Endothelial cell of umbilical vein (primary cell): ENCODE measurements at regions not wholly inside any gene's neighbourhood (a gene's known extent, or its start where the extent isn't known, plus 50 kb on each side); places are given as distances from the start of the nearest gene placed in this dataset.

Experiments
- BruUV-seq: library from RNA; stranded (reverse); fragments of 400-500 nt; replicated peaks from 2 replicates; lab custom pipeline; 2021; lab: Mats Ljungman, UMichigan
- CTCF ChIA-PET: fragments of 300-600, 350-600 bp; sonication (Branson Sonifier 250); formaldehyde crosslinking; loops from one replicate; lab custom pipeline; 2021; ENCODE audit warnings: antibody characterized with exemption, inconsistent platforms; lab: Charles Lee
- POLR2A ChIA-PET: fragments of 300-600, 350-600 bp; sonication (Branson Sonifier 250); formaldehyde crosslinking; loops from one replicate; lab custom pipeline; 2021; ENCODE audit warnings: antibody characterized with exemption, inconsistent platforms; lab: Charles Lee
- DNase-seq: peaks from one replicate; pipeline ENCODE4 v3.0.0-alpha.2; 2011; ENCODE audit warnings: low read depth, low spot score
- FAIRE-seq: peaks from 2 replicates; lab custom pipeline; 2011; peaks lifted over from hg19 to GRCh38; lab: Jason Lieb, UNC
- H2AFZ ChIP-seq: 2 replicates; pipeline ENCODE4 v1.6.0; 2012; ENCODE audit warnings: low read depth, low read length, control low read depth, inconsistent platforms
- H3K27ac ChIP-seq: 2 replicates; pipeline ENCODE4 v1.5.1; 2011; ENCODE audit warnings: low read depth, mild to moderate bottlenecking, control low read depth, low read length, moderate library complexity; ENCODE audit not compliant: insufficient read depth
- H3K27me3 ChIP-seq, 2 experiments: 2 replicates each; pipeline versions ENCODE4 v1.6.0 to v1.6.1; 2011; ENCODE audit warnings: low read length in 2 of 2, mixed read lengths in 1 of 2; ENCODE audit not compliant: control insufficient read depth in 2 of 2, insufficient read depth in 2 of 2
- H3K36me3 ChIP-seq, 2 experiments: 2 replicates in 1 of 2; 3 replicates in 1 of 2; pipeline ENCODE4 v1.5.1; 2011; ENCODE audit warnings: low read length in 2 of 2, mild to moderate bottlenecking in 1 of 2, moderate library complexity in 1 of 2; ENCODE audit not compliant: control insufficient read depth in 2 of 2, insufficient read depth in 2 of 2; ENCODE audit errors: extremely low read depth in 1 of 2
- H3K4me1 ChIP-seq: 3 replicates; pipeline ENCODE4 v1.5.1; 2011; ENCODE audit warnings: mild to moderate bottlenecking, low read length; ENCODE audit not compliant: control insufficient read depth, insufficient read depth; ENCODE audit errors: extremely low read depth
- H3K4me2 ChIP-seq: 2 replicates; pipeline ENCODE4 v1.6.1; 2011; ENCODE audit warnings: low read length, control low read depth, mixed read lengths; ENCODE audit not compliant: insufficient read depth
- H3K4me3 ChIP-seq, 3 experiments: fragments of 200-600 bp in 1 of 3; sonication (generic), shearing (Covaris generic) in 1 of 3; replicated peaks in 1 of 3; 2 replicates each; pipeline ENCODE4 v1.5.1; 2011 to 2016; ENCODE audit warnings: control low read depth in 3 of 3, low read length in 3 of 3, mild to moderate bottlenecking in 2 of 3, inconsistent platforms in 1 of 3, low read depth in 1 of 3, moderate library complexity in 1 of 3; ENCODE audit not compliant: insufficient read depth in 1 of 3
- H3K79me2 ChIP-seq: 2 replicates; pipeline ENCODE4 v1.6.0; 2012; ENCODE audit warnings: low read length, inconsistent platforms; ENCODE audit not compliant: control insufficient read depth, insufficient read depth
- H3K9ac ChIP-seq: replicated peaks from 2 replicates; pipeline ENCODE3; 2011; ENCODE audit warnings: low read length, control low read depth; ENCODE audit not compliant: insufficient read depth; ENCODE audit errors: extremely low read depth
- H3K9me1 ChIP-seq: replicated peaks from 3 replicates; pipeline ENCODE4 v1.6.0; 2011; ENCODE audit warnings: mild to moderate bottlenecking, low read length; ENCODE audit not compliant: control insufficient read depth, insufficient read depth; ENCODE audit errors: extremely low read depth
- H3K9me3 ChIP-seq: replicated peaks from 2 replicates; pipeline ENCODE4 v1.5.1; 2012; ENCODE audit warnings: low read length, inconsistent platforms; ENCODE audit not compliant: control insufficient read depth, insufficient read depth
- H4K20me1 ChIP-seq: replicated peaks from 2 replicates; pipeline ENCODE3; 2011; ENCODE audit warnings: mild to moderate bottlenecking, low read length; ENCODE audit not compliant: control insufficient read depth, insufficient read depth; ENCODE audit errors: extremely low read depth
- EZH2 ChIP-seq: IDR thresholded peaks from 2 replicates; pipeline ENCODE4 v1.6.1; 2012; ENCODE audit warnings: borderline replicate concordance, low read depth, mild to moderate bottlenecking, moderate library complexity, low read length, inconsistent platforms; ENCODE audit not compliant: severe bottlenecking
- FOS ChIP-seq: IDR thresholded peaks from 2 replicates; pipeline ENCODE4 v1.6.1; 2011; ENCODE audit warnings: mild to moderate bottlenecking, low read length, moderate library complexity, borderline replicate concordance; ENCODE audit not compliant: insufficient read depth
- GATA2 ChIP-seq: IDR thresholded peaks from 2 replicates; pipeline ENCODE4 v1.7.0; 2011; ENCODE audit warnings: low read depth, mild to moderate bottlenecking, moderate library complexity, mixed read lengths, low read length; ENCODE audit not compliant: insufficient read length, insufficient read depth
- JUN ChIP-seq: IDR thresholded peaks from 2 replicates; pipeline ENCODE4 v1.6.1; 2011; ENCODE audit warnings: borderline replicate concordance, low read depth; ENCODE audit not compliant: insufficient read length, insufficient read depth
- MYC ChIP-seq: IDR thresholded peaks from one replicate; pipeline ENCODE4 v1.6.1; 2011; ENCODE audit warnings: mild to moderate bottlenecking, low read depth, low read length
- POLR2A ChIP-seq: IDR thresholded peaks from 2 replicates; pipeline ENCODE4 v1.6.1; 2012; ENCODE audit warnings: low read depth, mild to moderate bottlenecking, control low read depth, low read length
- POLR2AphosphoS5 ChIP-seq: IDR thresholded peaks from 2 replicates; pipeline ENCODE4 v1.6.1; 2012; ENCODE audit warnings: low read depth, mild to moderate bottlenecking, control low read depth, low read length, moderate library complexity; ENCODE audit not compliant: insufficient read depth
- dilution Hi-C: fragments of 300-500 bp; cut with MboI; formaldehyde crosslinking; loops from one replicate; pipeline ENCODE4 v1.15.0; 2019; ENCODE audit warnings: low sequenced_read_pairs; ENCODE audit not compliant: extremely low pct_ligation_motif_present
- intact Hi-C: fragments of 100-400 bp; cut with micrococcal nuclease; formaldehyde crosslinking; loops from one replicate; pipeline ENCODE4 v1.10.0; 2022
- TF ChIP-seq, protein P1 (sequence below): IDR thresholded peaks from 2 replicates; pipeline ENCODE4 v1.6.1; 2011; ENCODE audit not compliant: insufficient read depth, insufficient read length
- TF ChIP-seq, protein P2 (sequence below), 2 donors: IDR thresholded peaks; 1 replicate in 1 of 2; 2 replicates in 1 of 2; pipeline ENCODE4 v1.5.1; 2011; ENCODE audit warnings: low read length in 2 of 2, mild to moderate bottlenecking in 2 of 2, moderate library complexity in 2 of 2, control low read depth in 1 of 2, inconsistent platforms in 1 of 2, low read depth in 1 of 2; ENCODE audit not compliant: insufficient read depth in 1 of 2; ENCODE audit errors: extremely low read depth in 1 of 2

DNA sequence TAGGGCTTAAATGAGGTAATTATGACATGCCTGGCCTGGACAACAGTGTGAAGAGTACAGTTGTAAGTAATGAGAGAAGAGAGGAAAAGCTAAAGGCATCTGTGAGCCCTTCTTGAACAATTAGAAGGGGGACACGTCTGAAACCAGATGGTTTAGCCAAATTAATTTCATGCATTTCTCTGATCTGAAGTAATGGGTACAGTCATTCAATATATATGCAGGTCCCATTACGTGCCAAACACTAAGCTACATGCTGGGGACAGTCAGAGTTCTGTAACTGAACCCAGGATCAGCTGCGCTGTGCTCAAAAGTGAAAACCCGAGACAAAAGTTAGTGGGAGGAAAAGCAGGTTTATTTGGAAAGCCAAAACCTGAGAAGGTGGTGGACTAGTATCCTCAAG lies 207.2 kb upstream of the TMTC1 start:
- CTCF ChIA-PET = no interaction called here
- POLR2A ChIA-PET = no interaction called here
- DNase-seq (no peak), FAIRE-seq (no peak)
- H2AFZ ChIP-seq = no peak overlapping the region
- dilution Hi-C loops (no loop called here), intact Hi-C loops (no loop called here)
- no TSS peak for BruUV-seq
- H3K4me3 ChIP-seq = no peak overlapping the region
- no peak overlapping the region for H3K9ac ChIP-seq
- H3K79me2 ChIP-seq = no peaks in the 10 kb centered on the region
- H3K27ac ChIP-seq = no peak overlapping the region
- TF ChIP-seq JUN (no peak), GATA2 (no peak), FOS (no peak), MYC (no peak), EZH2 (no peak), POLR2A (no peak), POLR2AphosphoS5 (no peak)
- TF ChIP-seq, protein P1, sequence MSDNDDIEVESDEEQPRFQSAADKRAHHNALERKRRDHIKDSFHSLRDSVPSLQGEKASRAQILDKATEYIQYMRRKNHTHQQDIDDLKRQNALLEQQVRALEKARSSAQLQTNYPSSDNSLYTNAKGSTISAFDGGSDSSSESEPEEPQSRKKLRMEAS = no peak
- TF ChIP-seq, protein P2, sequence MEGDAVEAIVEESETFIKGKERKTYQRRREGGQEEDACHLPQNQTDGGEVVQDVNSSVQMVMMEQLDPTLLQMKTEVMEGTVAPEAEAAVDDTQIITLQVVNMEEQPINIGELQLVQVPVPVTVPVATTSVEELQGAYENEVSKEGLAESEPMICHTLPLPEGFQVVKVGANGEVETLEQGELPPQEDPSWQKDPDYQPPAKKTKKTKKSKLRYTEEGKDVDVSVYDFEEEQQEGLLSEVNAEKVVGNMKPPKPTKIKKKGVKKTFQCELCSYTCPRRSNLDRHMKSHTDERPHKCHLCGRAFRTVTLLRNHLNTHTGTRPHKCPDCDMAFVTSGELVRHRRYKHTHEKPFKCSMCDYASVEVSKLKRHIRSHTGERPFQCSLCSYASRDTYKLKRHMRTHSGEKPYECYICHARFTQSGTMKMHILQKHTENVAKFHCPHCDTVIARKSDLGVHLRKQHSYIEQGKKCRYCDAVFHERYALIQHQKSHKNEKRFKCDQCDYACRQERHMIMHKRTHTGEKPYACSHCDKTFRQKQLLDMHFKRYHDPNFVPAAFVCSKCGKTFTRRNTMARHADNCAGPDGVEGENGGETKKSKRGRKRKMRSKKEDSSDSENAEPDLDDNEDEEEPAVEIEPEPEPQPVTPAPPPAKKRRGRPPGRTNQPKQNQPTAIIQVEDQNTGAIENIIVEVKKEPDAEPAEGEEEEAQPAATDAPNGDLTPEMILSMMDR (IDR thresholded peaks at IDR 0.05; ENCODE audit: extremely low read depth in 1 of 2, insufficient read depth in 1 of 2, low read depth in 1 of 2, low read length in 2 of 2) = no peak
- no peaks in the 10 kb centered on the region for H3K9me1 ChIP-seq
- no peak overlapping the region for H3K4me2 ChIP-seq
- no peaks in the 10 kb centered on the region for H3K9me3 ChIP-seq
- H3K36me3 ChIP-seq = no peaks in the 10 kb centered on the region
- H3K4me1 ChIP-seq = no peaks in the 10 kb centered on the region
- peaks cover 0 to 2% of the 10 kb centered on the region in 2 experiments for H3K27me3 ChIP-seq
- no peaks in the 10 kb centered on the region for H4K20me1 ChIP-seq
